GM19452 (cell line): ENCODE measurements at regions not wholly inside any gene's neighbourhood (a gene's known extent, or its start where the extent isn't known, plus 50 kb on each side); places are given as distances from the start of the nearest gene placed in this dataset.
A peak's percentile ranks its signal among the peaks of the same experiment; 100 is the strongest.

Source experiments
- ATAC-seq: cut with Tn5 transposase; IDR thresholded peaks from one replicate; pipeline ENCODE4 v1.9.1; 2021; ENCODE audit not compliant: unreplicated experiment

DNA sequence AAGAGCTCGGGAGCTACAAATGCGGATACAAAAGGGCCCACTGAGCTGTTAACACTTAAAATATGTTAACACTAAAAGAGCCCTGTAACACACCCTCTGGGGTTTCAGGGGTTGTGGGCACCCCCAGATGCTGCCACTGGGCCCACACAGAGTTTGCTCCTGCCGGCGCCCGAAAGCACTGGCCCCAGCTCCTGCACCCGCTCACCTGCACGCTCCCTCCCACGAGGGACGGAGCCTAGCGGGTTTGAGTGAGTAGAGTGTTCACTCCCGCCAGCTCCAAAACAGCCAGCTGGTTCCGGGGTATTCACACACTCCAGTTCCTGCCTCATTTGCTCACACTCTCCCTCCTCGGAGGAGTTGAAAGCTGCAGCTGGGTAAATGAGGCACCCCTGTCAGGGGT lies 357.7 kb downstream of the ETNK1 start:
- no peak for ATAC-seq

DNA sequence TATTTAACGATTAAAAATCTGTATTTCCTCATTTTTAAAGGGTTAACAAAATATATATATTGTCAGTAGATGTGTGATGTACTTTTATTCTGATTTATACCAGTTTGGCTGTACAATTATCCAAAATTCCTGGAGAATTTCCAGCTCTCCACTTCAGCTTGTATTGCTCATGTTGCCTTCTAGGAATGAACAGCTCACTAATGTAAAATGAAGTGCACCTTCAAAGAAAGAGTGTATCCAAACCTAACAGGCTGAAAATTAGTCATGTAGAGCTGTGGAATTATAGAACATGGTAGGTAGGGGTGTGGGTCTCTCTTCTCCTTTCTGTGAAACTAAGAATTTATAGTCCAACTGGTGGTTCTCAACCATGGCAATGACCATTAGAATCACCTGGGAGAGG lies 362.0 kb downstream of the ETNK1 start:
- no peak for ATAC-seq

DNA sequence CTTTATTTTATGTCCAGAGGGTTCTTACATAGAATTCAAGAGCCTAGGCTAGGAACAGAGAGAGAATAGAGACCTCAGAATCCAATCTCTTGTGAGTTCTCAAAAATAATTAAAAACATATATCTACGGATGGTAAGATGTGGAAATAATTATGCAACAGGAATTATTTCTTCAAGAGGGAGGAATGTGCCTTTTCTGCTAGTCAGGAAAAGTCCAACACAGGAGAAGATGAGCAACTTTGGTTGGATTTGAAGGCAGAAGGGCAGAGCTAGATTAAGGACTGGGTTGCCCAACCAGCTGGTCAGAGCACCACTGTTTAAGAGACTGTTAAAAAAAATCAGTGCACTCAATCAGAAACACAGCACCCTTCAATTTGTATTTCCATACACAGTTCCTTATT lies 365.5 kb downstream of the ETNK1 start:
- no peak for ATAC-seq

DNA sequence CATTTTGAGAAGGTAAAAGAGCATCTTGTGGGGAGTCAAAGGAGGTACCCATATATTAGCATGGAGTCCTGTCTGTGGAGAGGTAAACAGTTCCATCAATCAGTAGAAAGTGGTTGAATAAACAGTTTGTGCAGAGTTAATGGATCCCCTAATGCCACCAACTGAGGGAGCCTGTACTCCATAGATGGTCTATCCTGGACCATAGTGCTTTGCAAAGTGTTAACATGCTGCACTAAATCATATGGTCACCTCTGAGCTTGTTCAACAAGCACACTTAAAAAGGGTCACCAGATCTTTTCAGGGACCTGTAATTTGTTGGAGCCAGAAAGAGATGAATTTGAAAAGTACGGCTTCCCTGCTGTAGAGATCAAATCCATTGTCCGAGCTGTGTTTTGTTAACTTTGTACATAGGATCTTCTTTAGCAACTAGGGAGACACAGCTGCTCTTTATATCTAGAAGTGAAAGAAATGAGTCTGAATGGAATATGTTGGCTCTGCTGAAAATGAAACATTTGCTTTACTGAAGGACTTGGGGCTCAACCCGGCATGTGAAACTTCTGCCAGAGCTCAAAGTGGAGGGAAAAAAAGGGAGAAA lies 366.4 kb downstream of the ETNK1 start:
- no peak for ATAC-seq

DNA sequence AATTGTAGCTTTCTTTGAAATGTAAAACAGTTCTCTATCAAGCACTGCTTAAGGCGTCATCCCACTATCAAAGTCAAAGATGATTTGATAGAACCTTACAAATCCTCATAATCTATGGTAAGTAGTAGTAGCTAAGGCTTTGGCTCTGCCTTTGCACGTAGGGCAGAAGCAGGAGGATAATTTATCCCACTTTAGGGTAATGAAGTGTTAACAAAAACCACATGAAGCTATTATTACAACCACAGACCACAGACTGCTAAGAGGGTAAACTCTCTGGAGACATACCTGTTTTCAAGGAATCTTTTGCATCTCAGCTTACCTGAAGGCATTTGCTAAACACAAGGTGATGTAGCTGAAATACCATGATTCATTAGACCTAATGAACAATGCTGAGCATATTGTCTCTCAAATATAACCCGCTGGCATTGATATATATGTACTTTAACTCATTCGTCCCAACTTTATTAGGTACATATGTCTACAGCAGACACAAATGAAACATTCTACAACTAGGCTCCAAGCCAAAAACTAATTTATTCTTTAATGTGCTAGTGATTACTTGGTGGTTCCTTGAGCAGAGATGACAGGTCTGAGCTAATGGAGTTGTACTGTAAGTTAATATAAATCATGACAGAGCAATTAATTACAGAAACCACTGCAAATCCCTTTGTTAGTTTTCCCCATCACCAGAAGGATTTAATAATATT lies 368.8 kb downstream of the ETNK1 start:
- ATAC-seq, result no peak

DNA sequence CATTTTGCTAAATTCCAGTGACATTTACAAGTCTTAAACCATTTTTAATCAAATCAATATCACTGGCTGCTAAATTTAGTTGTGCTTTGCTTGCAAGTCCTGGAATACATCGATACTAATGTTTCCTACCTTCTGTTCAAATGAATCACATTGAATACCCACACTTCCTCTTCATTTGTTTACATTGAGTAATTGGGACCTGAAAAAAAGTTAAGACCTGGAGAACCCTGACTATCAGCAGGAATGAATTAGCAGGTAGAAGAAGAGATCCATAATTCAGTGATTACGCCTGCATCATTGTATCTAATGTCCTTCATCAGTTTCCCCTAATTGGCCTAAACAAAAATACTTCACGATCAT lies 369.3 kb downstream of the ETNK1 start:
- no peak for ATAC-seq

DNA sequence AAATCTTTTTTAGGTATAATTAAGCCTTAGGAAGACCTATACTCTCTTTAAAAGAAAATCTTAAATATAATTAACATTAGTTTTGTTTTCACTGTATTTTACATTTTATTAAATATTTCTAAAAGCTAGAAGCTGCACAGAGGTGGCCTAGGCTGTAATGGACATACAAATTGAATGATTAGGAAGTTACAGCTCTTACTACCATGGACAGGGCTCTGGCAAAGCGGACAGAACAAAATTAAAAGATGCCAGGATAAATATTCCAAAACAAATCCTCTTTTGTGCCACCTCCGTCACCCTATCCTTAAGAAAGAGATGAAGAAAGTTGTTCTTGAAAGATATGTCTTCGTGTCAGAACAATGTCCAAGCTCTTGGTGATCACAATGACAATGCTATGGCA lies 376.5 kb downstream of the ETNK1 start:
- ATAC-seq, result no peak

DNA sequence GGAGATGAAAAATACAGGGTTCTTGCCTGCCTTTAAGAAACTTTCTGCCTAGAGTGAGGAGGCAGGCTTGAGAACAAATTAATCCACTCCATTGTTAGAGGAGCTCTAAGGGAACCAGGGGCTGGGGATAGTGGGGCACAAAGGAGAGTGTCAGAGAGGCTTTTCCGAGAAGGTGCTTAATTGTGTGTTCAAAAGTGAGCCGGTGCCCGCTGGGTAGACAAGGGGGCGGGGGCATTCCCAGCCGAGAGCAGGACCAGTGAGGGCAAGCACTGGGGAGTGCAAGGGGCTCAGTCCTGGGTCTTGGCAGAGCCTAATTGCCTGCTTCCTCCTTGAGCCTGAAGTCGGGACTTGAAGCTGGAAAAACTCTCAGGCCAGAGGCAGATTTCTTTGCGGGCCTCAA lies 377.4 kb downstream of the ETNK1 start:
- no peak for ATAC-seq

DNA sequence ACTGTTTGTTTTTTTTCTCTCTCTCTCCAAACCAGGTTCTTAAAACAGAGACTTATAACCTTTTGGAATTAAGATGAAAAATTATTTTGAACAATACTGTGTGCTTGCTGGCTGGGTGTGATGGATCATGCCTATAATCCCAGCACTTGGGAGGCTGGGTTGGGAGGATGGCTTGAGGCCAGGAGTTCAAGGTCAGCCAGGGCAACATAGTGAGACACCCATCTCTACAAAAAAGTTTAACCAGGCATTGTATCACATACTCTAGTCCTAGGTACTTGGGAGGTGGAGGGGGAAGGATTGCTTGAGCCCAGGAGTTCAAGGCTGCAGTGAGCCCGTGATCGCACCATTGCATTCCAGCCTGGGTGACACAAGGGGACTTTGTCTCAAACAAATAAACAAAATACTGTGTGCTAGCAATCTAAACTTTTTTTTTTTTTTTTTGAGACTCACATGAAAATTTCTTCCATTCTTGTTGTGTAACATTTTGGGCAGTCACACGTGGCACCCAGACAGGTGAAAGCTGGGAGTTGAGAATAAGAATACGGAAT lies 379.6 kb downstream of the ETNK1 start:
- ATAC-seq, result no peak

DNA sequence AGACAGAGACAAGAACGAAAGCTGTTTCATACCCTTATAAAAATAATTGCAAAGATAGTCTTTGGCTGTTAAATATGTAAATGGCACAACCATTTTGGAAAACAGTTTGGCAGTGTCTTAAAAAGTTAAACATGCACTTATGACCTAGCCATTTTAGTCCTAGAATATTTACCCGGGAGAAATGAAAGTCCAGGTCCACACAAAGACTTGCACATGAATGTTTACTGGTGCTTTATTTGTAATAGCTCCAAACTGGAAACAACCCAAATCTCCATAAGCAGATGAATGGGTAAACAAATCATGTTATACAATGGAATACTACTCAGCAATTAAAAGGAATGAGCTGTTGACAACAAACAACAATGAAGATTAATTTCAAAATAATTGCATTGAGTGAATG lies 380.4 kb downstream of the ETNK1 start:
- ATAC-seq, result no peak

DNA sequence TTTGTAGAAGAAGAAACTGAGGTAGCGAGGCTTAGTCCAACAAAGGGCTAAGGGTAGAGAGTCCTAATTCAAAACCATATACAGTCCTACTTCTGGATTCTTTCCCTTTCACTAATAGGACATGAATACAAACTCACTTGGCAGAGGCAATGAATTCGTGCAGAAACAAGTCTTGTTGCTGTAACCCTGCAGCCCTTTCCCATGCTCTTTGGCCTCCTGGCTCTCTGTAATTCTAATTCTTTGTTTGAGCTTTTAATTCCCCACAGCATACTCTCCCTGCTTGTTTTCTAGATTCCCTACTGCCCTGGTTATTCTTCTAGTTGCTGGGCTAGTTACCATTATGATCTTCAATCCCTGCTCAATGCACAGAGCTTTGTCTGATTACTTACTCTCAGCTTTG lies 381.4 kb downstream of the ETNK1 start:
- ATAC-seq, result no peak

DNA sequence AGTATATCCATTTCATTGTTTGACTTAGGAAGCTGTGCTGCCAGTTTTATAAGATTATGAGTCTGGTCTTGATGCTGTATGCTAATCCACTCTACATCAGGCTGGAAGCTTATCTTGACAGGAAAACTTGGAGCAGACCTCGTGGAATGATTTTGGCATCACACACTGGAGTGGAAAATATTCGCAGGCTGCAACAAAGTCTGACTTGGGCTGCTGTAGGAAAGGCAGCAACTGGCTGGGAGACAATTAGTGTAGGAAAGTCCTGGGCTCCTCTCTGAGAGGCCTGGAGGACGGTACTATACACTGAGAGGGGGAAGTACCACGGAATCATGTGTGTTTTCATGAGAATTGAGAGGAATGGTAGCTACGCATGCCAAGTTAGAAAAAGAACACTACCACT lies 383.7 kb downstream of the ETNK1 start:
- ATAC-seq, result no peak

DNA sequence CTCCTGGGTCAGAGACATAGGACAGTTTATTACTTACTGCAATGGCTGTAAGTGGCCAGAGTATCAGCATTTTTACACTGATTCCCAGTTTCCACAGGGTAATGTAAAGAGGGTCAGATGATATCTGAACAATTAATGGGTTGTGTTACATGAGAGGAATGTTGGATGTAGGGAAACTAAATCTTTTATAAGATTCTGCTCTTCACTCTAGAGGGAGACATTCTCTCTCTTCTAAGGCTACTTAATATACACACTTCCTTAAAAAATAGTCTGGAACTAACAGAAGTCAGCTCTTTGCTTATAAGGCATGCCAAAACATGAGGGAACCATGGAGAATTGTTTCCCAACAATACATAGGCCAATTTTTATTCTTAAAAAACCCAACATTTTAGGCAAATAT lies 389.8 kb downstream of the ETNK1 start:
- no peak for ATAC-seq

DNA sequence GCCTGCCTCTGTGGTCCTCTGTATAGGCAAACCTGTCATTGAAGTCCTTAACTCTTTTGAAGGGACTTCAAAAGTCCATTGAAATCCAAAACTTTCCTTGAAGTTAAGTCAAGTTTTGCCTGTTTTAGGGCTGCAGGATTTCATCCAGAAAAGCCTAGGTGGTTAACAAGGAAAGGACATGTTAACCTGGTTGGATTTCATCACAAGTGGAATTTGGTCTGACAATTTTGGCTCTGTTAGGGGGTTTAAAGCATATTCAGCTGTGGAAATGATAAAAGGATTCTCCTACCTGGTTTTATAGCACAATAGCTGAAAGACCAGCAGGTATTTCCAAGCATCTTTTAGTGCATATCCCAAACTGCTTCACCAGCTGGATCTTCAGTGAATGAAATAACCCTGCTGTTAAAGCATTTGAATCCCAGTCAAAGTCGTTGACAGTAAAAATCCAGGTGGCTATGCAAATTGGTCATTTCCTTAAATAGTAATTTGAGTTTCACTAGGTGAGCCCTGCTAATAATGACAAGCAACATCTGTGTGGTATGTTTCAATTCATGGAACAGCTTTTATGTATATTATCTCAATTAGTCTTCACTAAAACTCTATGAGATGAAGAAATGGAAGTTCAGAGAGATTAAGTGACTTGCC lies 400.5 kb downstream of the ETNK1 start:
- no peak for ATAC-seq

DNA sequence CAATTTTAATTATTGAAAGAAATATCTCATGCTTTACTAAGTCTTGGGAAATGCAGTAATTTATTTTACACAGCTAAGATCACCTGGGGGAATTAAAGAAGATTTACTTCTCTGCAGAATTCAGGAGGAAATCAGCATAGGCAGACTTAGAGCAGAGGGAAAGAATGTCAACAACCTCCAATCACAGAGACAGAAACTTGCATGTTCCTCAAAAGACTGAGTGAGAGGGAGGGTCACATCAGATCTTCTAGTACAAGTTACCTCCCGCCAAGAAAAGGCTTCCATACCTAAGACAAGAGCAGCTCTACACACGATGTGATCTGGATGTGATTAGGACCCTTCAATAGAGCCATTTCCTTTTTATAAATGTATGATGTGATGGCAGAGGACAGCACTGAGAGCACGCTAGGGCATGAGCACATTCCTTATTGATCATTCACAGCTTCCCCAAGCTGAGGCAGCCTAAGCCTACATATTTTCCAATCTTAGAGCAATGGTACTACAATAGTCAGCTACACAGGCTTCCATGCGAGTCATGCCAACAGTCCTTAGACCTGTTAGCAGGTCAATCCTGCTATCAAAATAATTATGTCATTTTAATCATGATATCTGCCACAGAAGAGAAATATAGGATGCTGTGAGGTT lies 403.3 kb downstream of the ETNK1 start:
- no peak for ATAC-seq

DNA sequence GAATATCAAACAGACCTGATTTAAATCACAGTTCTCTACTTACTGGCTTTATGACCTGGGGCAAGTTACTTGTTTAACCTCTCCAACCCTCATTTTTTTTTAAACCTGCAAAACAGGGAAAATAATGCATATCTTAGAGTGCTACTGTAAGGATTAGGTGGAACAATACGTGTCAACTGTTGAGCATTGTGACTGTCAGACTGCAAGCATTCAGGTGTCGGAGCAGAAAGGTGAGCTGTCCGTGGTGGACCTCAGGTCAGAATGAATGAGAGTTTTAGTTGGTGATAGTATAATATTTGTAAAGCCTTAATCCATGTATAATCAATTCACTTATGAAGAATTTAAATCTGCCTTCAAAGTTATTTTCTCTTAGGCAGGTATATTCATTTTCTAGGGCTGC lies 404.2 kb downstream of the ETNK1 start:
- no peak for ATAC-seq

DNA sequence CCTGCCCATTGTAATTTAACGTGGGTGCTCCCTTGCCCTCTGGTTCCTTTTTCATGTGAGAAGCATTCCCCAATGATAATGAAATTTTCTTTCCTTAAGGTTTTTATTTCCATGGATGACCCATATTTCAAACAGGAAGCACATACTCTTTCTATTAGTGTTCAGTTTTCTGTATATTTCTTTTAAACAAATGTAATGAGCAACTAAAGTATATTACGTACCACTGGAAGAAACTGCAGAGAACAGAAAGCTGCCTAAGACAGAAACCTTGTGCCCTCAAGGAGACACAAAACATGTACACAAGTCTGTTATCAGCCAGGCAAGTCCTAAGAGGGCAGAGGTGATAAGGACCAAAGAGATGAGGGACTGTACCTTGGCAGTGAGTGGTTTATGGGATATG lies 414.9 kb downstream of the ETNK1 start:
- ATAC-seq, result no peak

DNA sequence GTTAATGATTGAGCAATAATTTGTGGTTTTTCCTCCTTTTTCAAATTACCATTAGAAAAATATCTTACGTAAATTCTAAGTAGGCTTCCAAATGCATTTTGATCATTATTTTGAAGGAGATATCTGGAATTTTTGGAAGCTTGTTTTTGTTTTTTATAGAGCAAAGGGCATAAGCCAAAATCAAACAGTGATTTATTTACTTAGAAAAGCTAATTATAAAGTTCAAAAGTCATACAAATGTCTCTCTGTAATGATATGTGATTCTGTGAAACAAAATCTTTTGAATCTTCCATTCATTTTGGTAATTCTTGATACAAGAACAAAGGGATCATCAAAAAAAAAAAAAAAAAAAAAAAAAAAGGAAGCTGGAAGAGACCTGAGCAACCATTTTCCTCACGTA lies 416.8 kb downstream of the ETNK1 start:
- ATAC-seq, result no peak

DNA sequence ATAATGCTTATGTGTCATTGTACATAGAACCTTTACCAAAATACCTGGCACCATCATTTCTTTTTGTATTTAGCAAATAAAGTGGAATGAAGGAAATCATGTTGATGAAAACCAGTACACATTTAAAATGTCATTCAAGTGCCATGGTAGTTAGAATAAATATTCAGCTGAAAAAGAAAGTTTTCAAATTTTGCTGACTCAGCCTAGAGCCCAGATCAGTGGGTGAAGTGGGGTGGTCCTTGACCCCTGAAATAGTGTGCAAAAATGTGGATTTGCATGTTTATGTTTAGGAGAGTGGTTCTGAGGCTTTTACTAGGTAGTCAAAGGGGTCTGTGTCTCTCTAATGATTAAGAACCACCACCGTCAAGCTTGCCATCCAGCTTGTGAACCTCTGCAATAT lies 418.7 kb downstream of the ETNK1 start:
- no peak for ATAC-seq

DNA sequence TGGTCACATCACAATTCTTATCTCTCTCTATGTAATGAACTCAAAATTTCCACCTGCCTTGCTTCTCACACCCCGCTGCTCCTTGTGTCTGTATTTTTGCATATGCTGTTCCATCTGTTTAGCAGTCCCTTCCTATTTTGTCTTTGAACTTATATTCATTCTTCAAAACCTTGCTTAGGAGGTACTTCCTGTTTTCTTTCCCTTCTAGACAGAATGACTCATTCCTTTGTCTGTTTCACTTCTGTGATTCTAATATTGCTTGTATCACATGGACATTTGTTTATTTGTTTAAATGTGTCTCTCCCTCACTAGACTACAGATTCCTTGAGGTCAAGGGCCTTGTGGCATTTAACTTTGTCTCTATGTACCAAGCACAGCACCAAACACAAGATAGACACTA lies 424.2 kb downstream of the ETNK1 start:
- ATAC-seq, result peak; percentile 72

DNA sequence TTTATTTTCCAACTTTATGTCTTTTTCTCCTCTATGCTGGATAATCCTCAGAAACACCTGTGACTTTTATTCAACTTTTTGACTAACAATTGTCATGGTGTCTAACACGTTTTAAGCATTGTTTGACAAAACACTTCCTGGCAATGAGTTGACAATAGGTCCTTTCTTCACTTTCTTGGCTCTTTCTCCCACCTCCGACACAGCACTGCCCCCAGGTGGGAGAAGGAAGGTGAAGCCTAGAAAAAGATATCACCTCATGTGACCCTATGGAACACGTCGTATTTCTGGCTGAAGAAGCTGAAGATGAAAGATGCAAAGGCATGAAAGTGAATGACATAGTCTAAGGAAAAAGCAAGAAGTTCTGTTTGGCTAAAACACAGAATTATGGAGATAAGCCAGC lies 430.0 kb downstream of the ETNK1 start:
- ATAC-seq, result no peak

DNA sequence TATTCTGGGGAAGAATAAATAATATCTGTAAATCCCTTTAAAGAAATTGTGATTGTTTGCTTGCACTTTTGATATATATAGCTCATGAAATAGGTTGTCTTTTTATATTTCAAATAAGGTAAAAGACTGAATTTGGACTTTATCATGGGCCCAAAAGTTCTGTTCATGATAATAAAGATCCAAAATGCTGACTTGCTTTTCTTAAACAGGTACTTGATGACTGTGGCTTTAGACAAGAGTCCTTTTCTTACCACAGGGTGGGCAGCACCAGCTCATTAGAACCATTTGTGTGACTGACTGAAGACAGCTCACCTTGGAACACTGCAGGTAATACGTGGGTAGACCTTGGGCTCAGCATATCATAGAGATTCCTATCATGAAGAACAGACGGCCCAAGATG lies 432.6 kb downstream of the ETNK1 start:
- ATAC-seq, result no peak
